ENCODE measurements at regions not wholly inside any gene's neighbourhood (a gene's known extent, or its start where the extent isn't known, plus 50 kb on each side); places are given as distances from the start of the nearest gene placed in this dataset.

- Histone ChIP-seq H3K4me3 (no peak overlapping the region), H3K4me1 (no peaks in the 10 kb centered on the region), H3K36me3 (no peaks in the 10 kb centered on the region), H3K27me3 (replicated peaks in 1 of 7) (no peaks in the 10 kb centered on the region), H3K9me3 (no peaks in the 10 kb centered on the region), H3K27ac (no peak overlapping the region)
- no peak for TF ChIP-seq POLR2A (IDR thresholded peaks at IDR 0.05)
- no peak for TF ChIP-seq CTCF (IDR thresholded peaks at IDR 0.05 in 8 of 11, conservative IDR thresholded peaks at IDR 0.05 in 3 of 11)
- TF ChIP-seq POLR2AphosphoS5 (IDR thresholded peaks at IDR 0.05) = no peak
- 69 to 91% (median 82%) methylated on average over 3 of the region's 3 CpGs for WGBS, 5 donors
- intact Hi-C loops (cut with DNase I; ENCODE audit: low total_unique reads) = no loop called here
- DNase-seq = no peak
Measured at GRCh38 chr1:220957233-220957605, 78.0 kb downstream of the HLX start.

- Histone ChIP-seq H3K4me3 (no peak overlapping the region), H3K36me3 (no peaks in the 10 kb centered on the region), H3K4me1 (no peaks in the 10 kb centered on the region), H3K9me3 (no peaks in the 10 kb centered on the region), H3K27me3 (replicated peaks in 1 of 7) (no peaks in the 10 kb centered on the region), H3K27ac (no peak overlapping the region)
- no peak for TF ChIP-seq CTCF (IDR thresholded peaks at IDR 0.05 in 8 of 11, conservative IDR thresholded peaks at IDR 0.05 in 3 of 11)
- intact Hi-C loops (cut with DNase I; ENCODE audit: low total_unique reads) = no loop called here
- no peak for DNase-seq
- 85 to 94% (median 90%) methylated on average over 1 of the region's 1 CpG for WGBS, 5 donors
Measured at GRCh38 chr1:220958234-220958633, 79.0 kb downstream of the HLX start.

- no peaks in the 10 kb centered on the region for H3K36me3 ChIP-seq
- no peak overlapping the region for H3K27ac ChIP-seq
- H3K9me3 ChIP-seq = peaks cover 0 to 14% (median 9%) of the 10 kb centered on the region in 8 donors
- DNase-seq = no peak
- no peaks in the 10 kb centered on the region for H3K27me3 ChIP-seq (replicated peaks in 1 of 7)
- no peak overlapping the region for H3K4me3 ChIP-seq
- no peaks in the 10 kb centered on the region for H3K4me1 ChIP-seq
- intact Hi-C loops (cut with DNase I; ENCODE audit: low total_unique reads) = no loop called here
- TF ChIP-seq POLR2AphosphoS5 (IDR thresholded peaks at IDR 0.05) (no peak), CTCF (IDR thresholded peaks at IDR 0.05 in 8 of 11, conservative IDR thresholded peaks at IDR 0.05 in 3 of 11) (no peak), POLR2A (IDR thresholded peaks at IDR 0.05) (no peak)
- WGBS, 5 donors = 47 to 87% (median 72%) methylated on average over 1 of the region's 1 CpG
Measured at GRCh38 chr1:220962031-220962751, 82.9 kb downstream of the HLX start.

- Histone ChIP-seq H3K27ac (no peak overlapping the region), H3K36me3 (no peaks in the 10 kb centered on the region), H3K9me3 (peaks cover 0 to 21% (median 11%) of the 10 kb centered on the region in 8 donors), H3K4me3 (no peak overlapping the region), H3K4me1 (no peaks in the 10 kb centered on the region), H3K27me3 (replicated peaks in 1 of 7) (no peaks in the 10 kb centered on the region)
- TF ChIP-seq CTCF (IDR thresholded peaks at IDR 0.05 in 8 of 11, conservative IDR thresholded peaks at IDR 0.05 in 3 of 11) (no peak), POLR2A (IDR thresholded peaks at IDR 0.05) (no peak), POLR2AphosphoS5 (IDR thresholded peaks at IDR 0.05) (no peak)
- WGBS, 5 donors = 85 to 93% (median 91%) methylated on average over 3 of the region's 3 CpGs
- no peak for DNase-seq
- intact Hi-C loops (cut with DNase I; ENCODE audit: low total_unique reads) = no loop called here
Measured at GRCh38 chr1:220966041-220966440, 86.8 kb downstream of the HLX start.

Data from spleen (tissue), 11 donors.